ENCODE measurements at regions not wholly inside any gene's neighbourhood (a gene's known extent, or its start where the extent isn't known, plus 50 kb on each side); places are given as distances from the start of the nearest gene placed in this dataset.
"Not testable (repeated sequence)": the region's sequence is repeated elsewhere in the genome, so short reads cannot be mapped to it uniquely, and the experiment has no call there.

DNA sequence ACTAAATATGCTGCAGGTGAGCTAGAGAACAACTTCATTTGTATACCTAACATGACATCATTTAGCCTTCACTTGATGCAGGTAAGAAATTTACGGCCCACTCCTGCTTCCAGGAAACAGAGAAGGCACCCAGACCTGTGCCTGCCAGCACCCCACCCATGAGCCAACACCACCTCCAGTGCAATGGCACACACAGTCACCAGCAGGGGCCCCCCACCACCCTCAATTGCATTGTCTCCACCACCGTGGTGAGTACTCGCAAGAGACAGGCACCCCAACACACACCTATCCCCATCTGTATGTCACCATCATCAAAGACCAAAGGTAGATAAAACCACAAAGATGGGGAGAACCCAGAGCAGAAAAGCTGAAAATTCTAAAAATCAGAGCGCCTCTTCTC, 107.6 kb downstream of the KLHL28 start:
- no peak for ATAC-seq
- no peak for TF ChIP-seq ZFP3 (CRISPR knock-in tag; IDR thresholded peaks at IDR 0.05)
- TF ChIP-seq PPARA (CRISPR knock-in tag; IDR thresholded peaks at IDR 0.05; ENCODE audit: borderline replicate concordance), result no peak
- TF ChIP-seq ZFP30 (CRISPR knock-in tag; IDR thresholded peaks at IDR 0.05), result no peak
- TF ChIP-seq SNAI2 (CRISPR knock-in tag; IDR thresholded peaks at IDR 0.05), result no peak
- TF ChIP-seq, protein P1, sequence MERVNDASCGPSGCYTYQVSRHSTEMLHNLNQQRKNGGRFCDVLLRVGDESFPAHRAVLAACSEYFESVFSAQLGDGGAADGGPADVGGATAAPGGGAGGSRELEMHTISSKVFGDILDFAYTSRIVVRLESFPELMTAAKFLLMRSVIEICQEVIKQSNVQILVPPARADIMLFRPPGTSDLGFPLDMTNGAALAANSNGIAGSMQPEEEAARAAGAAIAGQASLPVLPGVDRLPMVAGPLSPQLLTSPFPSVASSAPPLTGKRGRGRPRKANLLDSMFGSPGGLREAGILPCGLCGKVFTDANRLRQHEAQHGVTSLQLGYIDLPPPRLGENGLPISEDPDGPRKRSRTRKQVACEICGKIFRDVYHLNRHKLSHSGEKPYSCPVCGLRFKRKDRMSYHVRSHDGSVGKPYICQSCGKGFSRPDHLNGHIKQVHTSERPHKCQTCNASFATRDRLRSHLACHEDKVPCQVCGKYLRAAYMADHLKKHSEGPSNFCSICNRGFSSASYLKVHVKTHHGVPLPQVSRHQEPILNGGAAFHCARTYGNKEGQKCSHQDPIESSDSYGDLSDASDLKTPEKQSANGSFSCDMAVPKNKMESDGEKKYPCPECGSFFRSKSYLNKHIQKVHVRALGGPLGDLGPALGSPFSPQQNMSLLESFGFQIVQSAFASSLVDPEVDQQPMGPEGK (CRISPR knock-in tag; IDR thresholded peaks at IDR 0.05; ENCODE audit: borderline replicate concordance), result no peak
- TF ChIP-seq ESRRG (CRISPR knock-in tag; IDR thresholded peaks at IDR 0.05), result no peak
- TF ChIP-seq, protein P2, sequence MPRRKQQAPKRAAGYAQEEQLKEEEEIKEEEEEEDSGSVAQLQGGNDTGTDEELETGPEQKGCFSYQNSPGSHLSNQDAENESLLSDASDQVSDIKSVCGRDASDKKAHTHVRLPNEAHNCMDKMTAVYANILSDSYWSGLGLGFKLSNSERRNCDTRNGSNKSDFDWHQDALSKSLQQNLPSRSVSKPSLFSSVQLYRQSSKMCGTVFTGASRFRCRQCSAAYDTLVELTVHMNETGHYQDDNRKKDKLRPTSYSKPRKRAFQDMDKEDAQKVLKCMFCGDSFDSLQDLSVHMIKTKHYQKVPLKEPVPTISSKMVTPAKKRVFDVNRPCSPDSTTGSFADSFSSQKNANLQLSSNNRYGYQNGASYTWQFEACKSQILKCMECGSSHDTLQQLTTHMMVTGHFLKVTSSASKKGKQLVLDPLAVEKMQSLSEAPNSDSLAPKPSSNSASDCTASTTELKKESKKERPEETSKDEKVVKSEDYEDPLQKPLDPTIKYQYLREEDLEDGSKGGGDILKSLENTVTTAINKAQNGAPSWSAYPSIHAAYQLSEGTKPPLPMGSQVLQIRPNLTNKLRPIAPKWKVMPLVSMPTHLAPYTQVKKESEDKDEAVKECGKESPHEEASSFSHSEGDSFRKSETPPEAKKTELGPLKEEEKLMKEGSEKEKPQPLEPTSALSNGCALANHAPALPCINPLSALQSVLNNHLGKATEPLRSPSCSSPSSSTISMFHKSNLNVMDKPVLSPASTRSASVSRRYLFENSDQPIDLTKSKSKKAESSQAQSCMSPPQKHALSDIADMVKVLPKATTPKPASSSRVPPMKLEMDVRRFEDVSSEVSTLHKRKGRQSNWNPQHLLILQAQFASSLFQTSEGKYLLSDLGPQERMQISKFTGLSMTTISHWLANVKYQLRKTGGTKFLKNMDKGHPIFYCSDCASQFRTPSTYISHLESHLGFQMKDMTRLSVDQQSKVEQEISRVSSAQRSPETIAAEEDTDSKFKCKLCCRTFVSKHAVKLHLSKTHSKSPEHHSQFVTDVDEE (CRISPR knock-in tag; IDR thresholded peaks at IDR 0.05), result no peak
- TF ChIP-seq BACH2 (CRISPR knock-in tag; IDR thresholded peaks at IDR 0.05; ENCODE audit: borderline replicate concordance), result no peak
- TF ChIP-seq GLIS3 (CRISPR knock-in tag; IDR thresholded peaks at IDR 0.05), result no peak
- TF ChIP-seq RARB (CRISPR knock-in tag; IDR thresholded peaks at IDR 0.05), result no peak
- no peak for TF ChIP-seq ZNF8 (CRISPR knock-in tag; IDR thresholded peaks at IDR 0.05)
- TF ChIP-seq, protein P3, sequence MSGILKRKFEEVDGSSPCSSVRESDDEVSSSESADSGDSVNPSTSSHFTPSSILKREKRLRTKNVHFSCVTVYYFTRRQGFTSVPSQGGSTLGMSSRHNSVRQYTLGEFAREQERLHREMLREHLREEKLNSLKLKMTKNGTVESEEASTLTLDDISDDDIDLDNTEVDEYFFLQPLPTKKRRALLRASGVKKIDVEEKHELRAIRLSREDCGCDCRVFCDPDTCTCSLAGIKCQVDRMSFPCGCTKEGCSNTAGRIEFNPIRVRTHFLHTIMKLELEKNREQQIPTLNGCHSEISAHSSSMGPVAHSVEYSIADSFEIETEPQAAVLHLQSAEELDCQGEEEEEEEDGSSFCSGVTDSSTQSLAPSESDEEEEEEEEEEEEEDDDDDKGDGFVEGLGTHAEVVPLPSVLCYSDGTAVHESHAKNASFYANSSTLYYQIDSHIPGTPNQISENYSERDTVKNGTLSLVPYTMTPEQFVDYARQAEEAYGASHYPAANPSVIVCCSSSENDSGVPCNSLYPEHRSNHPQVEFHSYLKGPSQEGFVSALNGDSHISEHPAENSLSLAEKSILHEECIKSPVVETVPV (CRISPR knock-in tag; IDR thresholded peaks at IDR 0.05), result no peak

DNA sequence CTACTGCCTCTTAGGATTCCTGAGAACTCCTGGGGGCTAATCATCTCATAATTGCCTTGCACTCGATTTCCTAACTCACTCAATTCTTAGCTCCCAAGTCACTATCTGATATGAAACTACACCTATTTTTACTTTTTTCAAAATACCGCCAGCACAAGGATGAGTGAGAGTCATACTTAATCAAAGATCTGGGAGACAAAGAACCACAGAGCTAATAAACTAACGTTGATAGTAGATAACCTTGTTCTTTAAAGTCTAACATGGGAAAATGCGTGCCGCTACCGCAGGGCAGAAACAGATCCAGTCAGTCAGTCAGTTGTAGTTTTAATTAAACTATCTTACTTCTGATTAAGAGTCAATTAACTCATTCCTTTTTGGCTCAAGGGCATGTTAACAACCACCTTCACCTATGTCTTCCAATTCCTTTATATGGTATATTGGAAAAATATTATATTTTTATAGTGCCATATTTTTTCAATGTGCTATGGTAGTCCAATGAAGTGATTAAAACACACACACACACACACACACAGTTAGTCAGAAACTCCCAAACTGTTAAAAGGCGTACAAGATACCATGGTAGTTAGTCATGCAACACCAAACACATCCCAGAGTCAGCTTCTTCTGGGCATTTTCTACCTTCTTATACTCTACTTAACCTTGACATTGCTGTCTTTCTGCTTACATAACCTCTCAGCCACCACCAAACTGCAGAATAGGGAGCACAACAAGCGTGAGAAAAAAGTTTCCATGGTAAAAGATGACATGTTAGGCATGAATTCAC, 114.0 kb downstream of the KLHL28 start:
- no peak for ATAC-seq
- TF ChIP-seq TCF4 (CRISPR knock-in tag; IDR thresholded peaks at IDR 0.05; ENCODE audit: borderline replicate concordance) (no peak), ZNF8 (CRISPR knock-in tag; IDR thresholded peaks at IDR 0.05) (no peak)

DNA sequence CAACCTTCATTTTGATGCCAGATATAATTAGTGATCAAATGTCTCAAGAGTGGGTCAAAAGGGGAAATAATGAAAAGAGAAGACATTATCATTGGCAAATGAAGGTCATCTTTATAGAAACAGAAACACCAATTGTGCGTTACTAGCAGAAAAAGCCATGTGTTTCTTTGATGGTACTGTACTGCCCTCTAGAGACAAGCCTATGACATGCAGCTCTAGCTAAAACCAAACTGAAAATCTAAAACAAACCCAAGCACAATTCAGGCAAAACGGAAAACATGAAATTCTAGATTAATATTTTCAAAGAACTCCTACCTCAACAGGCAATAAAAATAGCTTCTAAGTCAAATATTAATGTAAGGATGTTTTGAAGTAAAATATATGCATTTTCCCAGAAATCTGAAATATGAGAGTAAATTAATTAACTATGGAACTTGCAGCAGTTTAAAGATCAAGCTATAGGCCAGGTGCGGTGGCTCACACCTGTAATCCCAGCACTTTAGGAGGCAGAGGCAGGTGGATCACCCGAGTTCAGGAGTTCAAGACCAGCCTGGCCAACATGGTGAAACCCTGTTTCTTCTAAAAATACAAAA, 115.4 kb downstream of the KLHL28 start:
- ATAC-seq, result no peak

DNA sequence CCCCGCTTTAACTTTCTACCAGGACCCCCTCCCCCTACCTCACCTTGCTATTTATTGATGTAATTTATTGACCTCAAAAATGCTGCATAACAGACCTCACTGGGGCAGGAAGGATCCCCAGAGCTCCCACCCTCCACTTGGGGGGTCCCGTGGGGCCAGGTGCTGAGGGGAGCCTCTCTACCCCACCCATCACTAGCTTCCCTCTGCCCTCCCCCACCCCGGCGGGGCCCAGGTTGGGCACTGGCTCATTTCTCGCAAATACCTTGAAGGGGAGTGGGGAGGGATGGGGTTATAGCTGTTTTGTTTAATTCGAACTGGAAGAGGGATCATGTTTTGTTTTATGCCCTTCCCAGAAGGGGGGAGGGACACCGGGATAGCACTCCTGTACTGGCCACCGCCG, 125.8 kb downstream of the KLHL28 start:
- ATAC-seq, result not testable (repeated sequence)

More for the DNA sequence above, 115.4 kb downstream of the KLHL28 start:
- no peak for TF ChIP-seq ZNF8 (CRISPR knock-in tag; IDR thresholded peaks at IDR 0.05)
- no peak for TF ChIP-seq ZFP3 (CRISPR knock-in tag; IDR thresholded peaks at IDR 0.05)
- TF ChIP-seq, protein P1 (CRISPR knock-in tag; IDR thresholded peaks at IDR 0.05; ENCODE audit: borderline replicate concordance), result no peak
- TF ChIP-seq ARNTL (CRISPR knock-in tag; IDR thresholded peaks at IDR 0.05; ENCODE audit: borderline replicate concordance, low read depth), result no peak
- TF ChIP-seq RARB (CRISPR knock-in tag; IDR thresholded peaks at IDR 0.05), result no peak
- TF ChIP-seq ESRRG (CRISPR knock-in tag; IDR thresholded peaks at IDR 0.05), result no peak
- no peak for TF ChIP-seq BACH2 (CRISPR knock-in tag; IDR thresholded peaks at IDR 0.05; ENCODE audit: borderline replicate concordance)
- TF ChIP-seq ZC3H10 (CRISPR knock-in tag; IDR thresholded peaks at IDR 0.05), result no peak
- TF ChIP-seq TOX (CRISPR knock-in tag; IDR thresholded peaks at IDR 0.05; ENCODE audit: borderline replicate concordance), result no peak
- TF ChIP-seq, protein P3 (CRISPR knock-in tag; IDR thresholded peaks at IDR 0.05), result no peak
- TF ChIP-seq, protein P4, sequence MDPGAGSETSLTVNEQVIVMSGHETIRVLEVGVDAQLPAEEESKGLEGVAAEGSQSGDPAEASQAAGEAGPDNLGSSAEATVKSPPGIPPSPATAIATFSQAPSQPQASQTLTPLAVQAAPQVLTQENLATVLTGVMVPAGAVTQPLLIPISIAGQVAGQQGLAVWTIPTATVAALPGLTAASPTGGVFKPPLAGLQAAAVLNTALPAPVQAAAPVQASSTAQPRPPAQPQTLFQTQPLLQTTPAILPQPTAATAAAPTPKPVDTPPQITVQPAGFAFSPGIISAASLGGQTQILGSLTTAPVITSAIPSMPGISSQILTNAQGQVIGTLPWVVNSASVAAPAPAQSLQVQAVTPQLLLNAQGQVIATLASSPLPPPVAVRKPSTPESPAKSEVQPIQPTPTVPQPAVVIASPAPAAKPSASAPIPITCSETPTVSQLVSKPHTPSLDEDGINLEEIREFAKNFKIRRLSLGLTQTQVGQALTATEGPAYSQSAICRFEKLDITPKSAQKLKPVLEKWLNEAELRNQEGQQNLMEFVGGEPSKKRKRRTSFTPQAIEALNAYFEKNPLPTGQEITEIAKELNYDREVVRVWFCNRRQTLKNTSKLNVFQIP (CRISPR knock-in tag; IDR thresholded peaks at IDR 0.05; ENCODE audit: borderline replicate concordance, low read depth), result no peak
- no peak for TF ChIP-seq OSR1 (CRISPR knock-in tag; IDR thresholded peaks at IDR 0.05)
- no peak for TF ChIP-seq ZFP30 (CRISPR knock-in tag; IDR thresholded peaks at IDR 0.05)
- TF ChIP-seq GLIS3 (CRISPR knock-in tag; IDR thresholded peaks at IDR 0.05), result no peak
- no peak for TF ChIP-seq ISL1 (CRISPR knock-in tag; IDR thresholded peaks at IDR 0.05)
- no peak for TF ChIP-seq PPARA (CRISPR knock-in tag; IDR thresholded peaks at IDR 0.05; ENCODE audit: borderline replicate concordance)
- TF ChIP-seq ZNF565 (CRISPR knock-in tag; conservative IDR thresholded peaks at IDR 0.05; ENCODE audit: low read depth), result no peak

Measured in SK-N-SH treated with all-trans-retinoic acid at 6 μM for 48 hours (cell line).